ENCODE measurements at regions not wholly inside any gene's neighbourhood (a gene's known extent, or its start where the extent isn't known, plus 50 kb on each side); places are given as distances from the start of the nearest gene placed in this dataset.

GRCh38 chr7:24372961-24373955, 89.3 kb downstream of the NPY start:
- H3K9ac ChIP-seq, result no peak overlapping the region
- H3K27ac ChIP-seq, result no peak overlapping the region
- H2AFZ ChIP-seq (ENCODE audit: low read depth), result no peak overlapping the region
- no peak for TF ChIP-seq CTCF (conservative IDR thresholded peaks at IDR 0.05; ENCODE audit: low read depth, low read length)
- H3K4me3 ChIP-seq (IDR thresholded peaks at IDR 0.05; ENCODE audit: insufficient read depth, low read depth, low read length), result no peak overlapping the region
- no peaks in the 10 kb centered on the region for H3K36me3 ChIP-seq (ENCODE audit: insufficient read depth)
- H3K4me1 ChIP-seq (ENCODE audit: low read depth, poor library complexity, severe bottlenecking), result no peaks in the 10 kb centered on the region
- no peaks in the 10 kb centered on the region for H4K20me1 ChIP-seq (ENCODE audit: insufficient read depth)
- H3K4me2 ChIP-seq, result no peak overlapping the region
- no peaks in the 10 kb centered on the region for H3K27me3 ChIP-seq (ENCODE audit: insufficient read depth, low read depth)
- H3K79me2 ChIP-seq (ENCODE audit: insufficient read depth, low read depth), result no peaks in the 10 kb centered on the region

GRCh38 chr7:24378871-24379616, 95.1 kb downstream of the NPY start:
- no peak overlapping the region for H3K27ac ChIP-seq
- no peaks in the 10 kb centered on the region for H4K20me1 ChIP-seq (ENCODE audit: insufficient read depth)
- H3K4me3 ChIP-seq (IDR thresholded peaks at IDR 0.05; ENCODE audit: insufficient read depth, low read depth, low read length), result no peak overlapping the region
- no peaks in the 10 kb centered on the region for H3K79me2 ChIP-seq (ENCODE audit: insufficient read depth, low read depth)
- no peak overlapping the region for H2AFZ ChIP-seq (ENCODE audit: low read depth)
- no peaks in the 10 kb centered on the region for H3K4me1 ChIP-seq (ENCODE audit: low read depth, poor library complexity, severe bottlenecking)
- TF ChIP-seq CTCF (conservative IDR thresholded peaks at IDR 0.05; ENCODE audit: low read depth, low read length), result no peak
- no peaks in the 10 kb centered on the region for H3K27me3 ChIP-seq (ENCODE audit: insufficient read depth, low read depth)
- no peaks in the 10 kb centered on the region for H3K36me3 ChIP-seq (ENCODE audit: insufficient read depth)
- H3K9ac ChIP-seq, result no peak overlapping the region
- no peak overlapping the region for H3K4me2 ChIP-seq

GRCh38 chr7:24381894-24382505, 98.0 kb downstream of the NPY start:
- H2AFZ ChIP-seq (ENCODE audit: low read depth), result no peak overlapping the region

More at GRCh38 chr7:24381894-24382505, 98.0 kb downstream of the NPY start:
- H3K4me1 ChIP-seq (ENCODE audit: low read depth, poor library complexity, severe bottlenecking), result no peaks in the 10 kb centered on the region
- no peaks in the 10 kb centered on the region for H3K27me3 ChIP-seq (ENCODE audit: insufficient read depth, low read depth)
- no peak overlapping the region for H3K27ac ChIP-seq
- H3K4me2 ChIP-seq, result no peak overlapping the region
- peak; percentile 77 for TF ChIP-seq CTCF (conservative IDR thresholded peaks at IDR 0.05; ENCODE audit: low read depth, low read length)
- no peaks in the 10 kb centered on the region for H3K79me2 ChIP-seq (ENCODE audit: insufficient read depth, low read depth)
- no peaks in the 10 kb centered on the region for H4K20me1 ChIP-seq (ENCODE audit: insufficient read depth)
- no peak overlapping the region for H3K4me3 ChIP-seq (IDR thresholded peaks at IDR 0.05; ENCODE audit: insufficient read depth, low read depth, low read length)
- H3K9ac ChIP-seq, result no peak overlapping the region
- no peaks in the 10 kb centered on the region for H3K36me3 ChIP-seq (ENCODE audit: insufficient read depth)

Data from KMS-11 (cell line).